Transverse colon (tissue), 4 donors: ENCODE measurements at regions not wholly inside any gene's neighbourhood (a gene's known extent, or its start where the extent isn't known, plus 50 kb on each side); places are given as distances from the start of the nearest gene placed in this dataset.

Source experiments
- DNase-seq: peaks from one replicate; pipeline ENCODE4 v3.0.0-alpha.2; 2019
- H3K27ac ChIP-seq, 4 donors: fragments of 200-600 bp; sonication (generic); 2 replicates each; pipeline ENCODE4 v1.5.1; 2016 to 2018; ENCODE audit warnings: inconsistent platforms in 4 of 4
- H3K27me3 ChIP-seq: fragments of 200-600 bp; sonication (generic); 2 replicates; pipeline ENCODE4 v1.5.1; 2017; ENCODE audit warnings: inconsistent platforms
- H3K36me3 ChIP-seq, 4 donors: fragments of 200-600 bp; sonication (generic); 2 replicates each; pipeline ENCODE4 v1.5.1; 2017 to 2019; ENCODE audit warnings: inconsistent platforms in 4 of 4
- H3K4me1 ChIP-seq, 4 donors: fragments of 200-600 bp; sonication (generic); 2 replicates each; pipeline ENCODE4 v1.5.1; 2017 to 2020; ENCODE audit warnings: inconsistent platforms in 4 of 4
- H3K4me3 ChIP-seq, 4 donors: fragments of 200-600 bp; sonication (generic); 1 replicate in 1 of 4; 2 replicates in 3 of 4; pipeline versions ENCODE4 v1.5.1 to v1.6.1; 2017 to 2019; ENCODE audit warnings: inconsistent platforms in 4 of 4
- H3K9me3 ChIP-seq, 2 donors: fragments of 200-600 bp; sonication (generic); 2 replicates each; pipeline ENCODE4 v1.5.1; 2017 to 2019; ENCODE audit warnings: inconsistent platforms in 2 of 2
- CTCF ChIP-seq, 5 experiments: fragments of 200-600 bp in 3 of 5; fragments of 450-650 bp in 2 of 5; sonication (generic) in 3 of 5; IDR thresholded peaks; 1 replicate in 2 of 5; 2 replicates in 3 of 5; pipeline ENCODE4 v1.5.1; 2016 to 2017; ENCODE audit warnings: antibody characterized with exemption in 5 of 5, inconsistent platforms in 3 of 5, mild to moderate bottlenecking in 2 of 5, moderate library complexity in 1 of 5
- EP300 ChIP-seq: sonication (generic); formaldehyde crosslinking; IDR thresholded peaks from one replicate; pipeline ENCODE4 v1.6.1; 2017; ENCODE audit warnings: antibody characterized with exemption, low read depth
- POLR2A ChIP-seq: fragments of 450-650 bp; IDR thresholded peaks from one replicate; pipeline ENCODE4 v1.6.1; 2016; ENCODE audit warnings: antibody characterized with exemption, mild to moderate bottlenecking, moderate library complexity
- POLR2AphosphoS5 ChIP-seq, 3 donors: sonication (generic); formaldehyde crosslinking; IDR thresholded peaks; one replicate each; pipeline ENCODE4 v1.6.1; 2016; ENCODE audit warnings: antibody characterized with exemption in 3 of 3
- WGBS, 2 donors: methylation state at CpG; one replicate each; pipeline ENCODE4 v1.1.5; 2018; ENCODE audit warnings: low coverage in 1 of 2; 5-methylcytosine and 5-hydroxymethylcytosine counted together
- in situ Hi-C, 4 donors: fragments of 200-750 bp; cut with MboI; loops; one replicate each; pipeline versions ENCODE4 v1.15.0 to v1.15.1; 2017; ENCODE audit warnings: low sequenced_read_pairs in 3 of 4, low pct_ligation_motif_present in 1 of 4, low pct_unique_long_range_greater_than_20kb in 1 of 4
- intact Hi-C: fragments of 100-400 bp; cut with DNase I; formaldehyde crosslinking; loops from one replicate; pipeline ENCODE4 v1.15.1; 2023; ENCODE audit warnings: low total_unique reads

DNA sequence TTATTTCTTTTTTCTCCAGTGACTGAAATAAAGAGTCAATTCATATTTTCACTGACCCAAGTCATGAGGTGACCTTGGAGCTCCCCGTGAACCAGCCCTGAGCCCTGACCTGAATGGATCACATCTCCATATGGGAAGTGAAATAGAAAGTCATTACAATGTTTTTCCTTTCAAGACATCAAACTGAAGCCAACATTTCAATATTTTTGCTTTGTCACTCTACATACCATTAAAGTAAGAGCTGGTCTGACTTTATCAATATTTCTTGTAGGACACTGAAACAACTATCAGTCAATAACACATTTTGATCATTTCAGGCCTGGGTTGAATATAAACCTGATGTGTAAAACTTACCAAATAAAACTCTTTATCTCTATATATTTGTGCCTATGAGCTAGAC lies 249.8 kb upstream of the PHF14 start:
- TF ChIP-seq POLR2AphosphoS5 (IDR thresholded peaks at IDR 0.05) (no peak), POLR2A (no peak), EP300 (no peak), CTCF (IDR thresholded peaks at IDR 0.05) (no peak)
- 38 to 50% methylated on average over 1 of the region's 1 CpG for WGBS, 2 donors
- DNase-seq, result no peak
- H3K36me3 ChIP-seq, result no peaks in the 10 kb centered on the region
- H3K27ac ChIP-seq, result no peak overlapping the region
- no peaks in the 10 kb centered on the region for H3K27me3 ChIP-seq
- in situ Hi-C loops, result no loop called here
- no peak overlapping the region for H3K4me3 ChIP-seq
- intact Hi-C loops, result no loop called here
- no peaks in the 10 kb centered on the region for H3K4me1 ChIP-seq
- H3K9me3 ChIP-seq, result no peaks in the 10 kb centered on the region

DNA sequence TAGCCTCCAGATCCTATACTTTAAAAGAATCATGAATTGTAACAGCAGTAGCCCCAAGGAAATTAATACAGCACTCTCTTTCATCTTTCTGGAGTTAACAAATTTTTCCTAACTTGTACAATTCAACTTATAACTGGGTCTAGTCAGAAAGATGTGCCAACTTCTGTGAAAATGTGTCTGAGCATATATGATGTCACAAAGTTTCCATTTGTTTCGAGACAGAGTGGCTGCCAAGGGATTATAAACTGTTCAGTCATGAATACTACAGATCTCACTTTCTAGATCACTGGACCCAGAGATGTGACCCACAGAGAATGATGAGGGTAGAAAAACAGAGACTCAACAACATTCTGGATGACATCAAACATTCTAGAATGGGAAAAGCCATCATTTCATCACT lies 249.2 kb upstream of the PHF14 start:
- DNase-seq, result no peak
- H3K27me3 ChIP-seq, result no peaks in the 10 kb centered on the region
- H3K9me3 ChIP-seq, result no peaks in the 10 kb centered on the region
- H3K27ac ChIP-seq, result no peak overlapping the region
- TF ChIP-seq POLR2AphosphoS5 (IDR thresholded peaks at IDR 0.05) (no peak), CTCF (IDR thresholded peaks at IDR 0.05) (no peak), POLR2A (no peak), EP300 (no peak)
- intact Hi-C loops, result no loop called here
- WGBS, 2 donors, result 49% methylated on average over 1 of the region's 1 CpG; no CpG with 5 or more reads in 1 of the 2 donors
- no peak overlapping the region for H3K4me3 ChIP-seq
- in situ Hi-C loops, result no loop called here
- no peaks in the 10 kb centered on the region for H3K36me3 ChIP-seq
- H3K4me1 ChIP-seq, result no peaks in the 10 kb centered on the region

- 77 to 86% methylated on average over 1 to 5 of the region's 5 CpGs for WGBS, 2 donors
- no peak for TF ChIP-seq POLR2A
- no peak for TF ChIP-seq CTCF (IDR thresholded peaks at IDR 0.05)
- no peak for TF ChIP-seq POLR2AphosphoS5 (IDR thresholded peaks at IDR 0.05)
- TF ChIP-seq EP300, result no peak
- no peak overlapping the region for H3K4me3 ChIP-seq
- no peak for DNase-seq
- intact Hi-C loops (no loop called here), in situ Hi-C loops (no loop called here)
- H3K27me3 ChIP-seq, result no peaks in the 10 kb centered on the region
- H3K36me3 ChIP-seq, result no peaks in the 10 kb centered on the region
- no peak overlapping the region for H3K27ac ChIP-seq
- H3K9me3 ChIP-seq, result no peaks in the 10 kb centered on the region
- H3K4me1 ChIP-seq, result no peaks in the 10 kb centered on the region
These were observed 246.0 kb upstream of the PHF14 start for GRCh38 chr7:10727636-10728035.

DNA sequence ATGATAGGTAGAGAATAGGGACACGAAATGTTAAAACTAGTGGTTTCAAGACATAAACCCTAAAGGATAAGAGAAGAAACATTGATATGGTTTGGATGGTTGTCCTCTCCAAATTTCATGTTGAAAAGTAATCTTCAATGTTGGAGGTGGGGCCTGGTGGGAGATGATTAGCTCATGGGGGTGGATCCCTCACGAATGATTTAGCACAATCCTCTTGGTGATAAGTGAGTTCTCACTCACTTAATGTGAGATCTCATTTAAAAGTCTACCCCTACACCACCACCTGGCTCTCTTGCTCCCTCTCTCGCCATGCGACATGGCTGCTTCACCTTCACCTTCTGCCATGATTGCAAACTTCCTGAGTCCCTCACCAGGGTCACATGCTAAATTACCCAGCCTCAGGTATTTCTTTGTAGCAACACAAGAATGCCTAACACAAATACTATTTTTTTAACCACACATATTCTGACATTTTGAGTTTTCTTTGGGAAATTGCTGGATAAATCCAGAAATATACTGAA lies 242.4 kb upstream of the PHF14 start:
- Histone ChIP-seq H3K4me1 (no peaks in the 10 kb centered on the region), H3K4me3 (no peak overlapping the region), H3K27me3 (no peaks in the 10 kb centered on the region), H3K27ac (no peak overlapping the region), H3K9me3 (no peaks in the 10 kb centered on the region), H3K36me3 (no peaks in the 10 kb centered on the region)
- no peak for TF ChIP-seq POLR2A
- no peak for TF ChIP-seq EP300
- no peak for TF ChIP-seq CTCF (IDR thresholded peaks at IDR 0.05)
- TF ChIP-seq POLR2AphosphoS5 (IDR thresholded peaks at IDR 0.05), result no peak
- intact Hi-C loops (no loop called here), in situ Hi-C loops (no loop called here)
- no peak for DNase-seq
- WGBS, 2 donors, result 58 to 76% methylated on average over 4 of the region's 4 CpGs
